Body of pancreas (tissue), 4 donors: ENCODE measurements at regions not wholly inside any gene's neighbourhood (a gene's known extent, or its start where the extent isn't known, plus 50 kb on each side); places are given as distances from the start of the nearest gene placed in this dataset.

Experiments
- CTCF ChIP-seq, 7 experiments: fragments of 450-650 bp in 4 of 7; fragments of 200-600 bp in 3 of 7; sonication (generic) in 3 of 7; IDR thresholded peaks; one replicate each; pipeline ENCODE4 v1.5.1; 2016 to 2019; ENCODE audit warnings: antibody characterized with exemption in 7 of 7
- POLR2A ChIP-seq, 3 donors: fragments of 450-650 bp; IDR thresholded peaks; one replicate each; pipeline ENCODE4 v1.6.1; 2016; ENCODE audit warnings: antibody characterized with exemption in 3 of 3, mild to moderate bottlenecking in 2 of 3

GRCh38 chr2:11069566-11070185 is 85.6 kb upstream of the SLC66A3 start:
- no peak for TF ChIP-seq CTCF (IDR thresholded peaks at IDR 0.05)
- TF ChIP-seq POLR2A (IDR thresholded peaks at IDR 0.05): no peak
